H1 (cell line): ENCODE measurements at regions not wholly inside any gene's neighbourhood (a gene's known extent, or its start where the extent isn't known, plus 50 kb on each side); places are given as distances from the start of the nearest gene placed in this dataset.

Experiments
- CTCF ChIA-PET: fragments of 300-600 bp; sonication (Branson Sonifier 250); formaldehyde crosslinking; loops from one replicate; lab custom pipeline; 2021; ENCODE audit not compliant: partially characterized antibody; lab: Charles Lee
- POLR2A ChIA-PET: fragments of 300-600 bp; sonication (Branson Sonifier 250); formaldehyde crosslinking; loops from one replicate; lab custom pipeline; 2021; ENCODE audit warnings: inconsistent platforms; ENCODE audit not compliant: partially characterized antibody; lab: Charles Lee
- DNase-seq, 2 experiments: peaks; one replicate each; pipeline versions ENCODE4 v3.0.0 to v3.0.0-alpha.2; 2010 to 2022; ENCODE audit warnings: low spot score in 2 of 2, low read depth in 1 of 2, mixed read lengths in 1 of 2
- FAIRE-seq: peaks from 2 replicates; lab custom pipeline; 2011; peaks lifted over from hg19 to GRCh38; lab: Jason Lieb, UNC
- H2AFZ ChIP-seq: 2 replicates; pipeline ENCODE4 v1.8.1; 2012; ENCODE audit warnings: low read length, inconsistent platforms
- H2AK5ac ChIP-seq: 2 replicates; pipeline ENCODE4 v1.6.1; 2013; ENCODE audit warnings: low read depth, low read length
- H2BK120ac ChIP-seq: replicated peaks from 2 replicates; pipeline ENCODE3; 2013; ENCODE audit warnings: low read depth, low read length, inconsistent platforms
- H2BK12ac ChIP-seq: 2 replicates; pipeline ENCODE4 v1.6.1; 2013; ENCODE audit warnings: low read depth, low read length
- H2BK15ac ChIP-seq: 2 replicates; pipeline ENCODE4 v1.6.1; 2013; ENCODE audit warnings: low read length
- H2BK20ac ChIP-seq: 2 replicates; pipeline ENCODE4 v1.6.1; 2013; ENCODE audit warnings: low read length
- H2BK5ac ChIP-seq: 2 replicates; pipeline ENCODE4 v1.6.1; 2013; ENCODE audit warnings: low read depth, low read length
- H3K14ac ChIP-seq: 2 replicates; pipeline ENCODE4 v1.6.1; 2013; ENCODE audit warnings: inconsistent platforms; ENCODE audit not compliant: insufficient read length
- H3K18ac ChIP-seq: 2 replicates; pipeline ENCODE4 v1.6.1; 2013; ENCODE audit warnings: low read length; ENCODE audit errors: extremely low read depth
- H3K23ac ChIP-seq: 2 replicates; pipeline ENCODE4 v1.6.1; 2013; ENCODE audit warnings: inconsistent platforms; ENCODE audit not compliant: insufficient read length
- H3K23me2 ChIP-seq: 2 replicates; pipeline ENCODE4 v1.6.1; 2013; ENCODE audit warnings: low read depth, low read length
- H3K27ac ChIP-seq: 2 replicates; pipeline ENCODE4 v1.6.1; 2011; ENCODE audit warnings: low read depth, low read length, inconsistent platforms
- H3K27me3 ChIP-seq, 4 experiments: replicated peaks in 1 of 4; 1 replicate in 1 of 4; 2 replicates in 3 of 4; pipeline versions ENCODE4 v1.6.1 to v1.8.1; 2011 to 2013; ENCODE audit warnings: low read length in 3 of 4, mild to moderate bottlenecking in 3 of 4, inconsistent platforms in 2 of 4, mixed read lengths in 2 of 4, moderate library complexity in 1 of 4; ENCODE audit not compliant: control insufficient read depth in 3 of 4, insufficient read depth in 3 of 4; ENCODE audit errors: extremely low read depth in 1 of 4
- H3K36me3 ChIP-seq, 4 experiments: 2 replicates each; pipeline versions ENCODE4 v1.6.1 to v1.8.1; 2011 to 2013; ENCODE audit warnings: mild to moderate bottlenecking in 4 of 4, low read length in 3 of 4, moderate library complexity in 2 of 4, control low read depth in 1 of 4, inconsistent platforms in 1 of 4; ENCODE audit not compliant: insufficient read depth in 4 of 4, control insufficient read depth in 2 of 4
- H3K4ac ChIP-seq: replicated peaks from 2 replicates; pipeline ENCODE3; 2013; ENCODE audit warnings: low read length, low read depth, mixed read lengths, inconsistent platforms; ENCODE audit not compliant: insufficient read length
- H3K4me1 ChIP-seq, 4 experiments: replicated peaks in 1 of 4; 1 replicate in 1 of 4; 2 replicates in 3 of 4; pipeline versions ENCODE4 v1.6.1 to v1.8.1; 2011 to 2013; ENCODE audit warnings: low read length in 3 of 4, inconsistent platforms in 2 of 4, mixed read lengths in 1 of 4; ENCODE audit not compliant: insufficient read depth in 4 of 4, control insufficient read depth in 3 of 4
- H3K4me2 ChIP-seq, 2 experiments: 2 replicates each; pipeline versions ENCODE4 v1.6.1 to v1.8.1; 2011 to 2013; ENCODE audit warnings: low read depth in 2 of 2, low read length in 2 of 2, control low read depth in 1 of 2, inconsistent platforms in 1 of 2, mild to moderate bottlenecking in 1 of 2; ENCODE audit not compliant: insufficient read depth in 1 of 2
- H3K4me3 ChIP-seq, 4 experiments: fragments of 200-600, 300-600 bp in 1 of 4; sonication (generic), shearing (Covaris generic), sonication (Bioruptor Twin) in 1 of 4; 2 replicates each; pipeline versions ENCODE4 v1.5.1 to v1.8.1; 2011 to 2016; ENCODE audit warnings: low read length in 4 of 4, low read depth in 3 of 4, control low read depth in 2 of 4, inconsistent platforms in 2 of 4, mild to moderate bottlenecking in 2 of 4, mixed read lengths in 1 of 4, moderate library complexity in 1 of 4; ENCODE audit not compliant: insufficient read depth in 2 of 4; ENCODE audit errors: extremely low read depth in 1 of 4
- H3K56ac ChIP-seq: replicated peaks from 2 replicates; pipeline ENCODE3; 2013; ENCODE audit warnings: low read depth, mild to moderate bottlenecking, mixed read lengths, low read length, inconsistent platforms; ENCODE audit not compliant: insufficient read length
- H3K79me1 ChIP-seq: 2 replicates; pipeline ENCODE4 v1.6.1; 2013; ENCODE audit warnings: low read depth, low read length, control low read depth
- H3K79me2 ChIP-seq, 2 experiments: 2 replicates each; pipeline versions ENCODE4 v1.6.1 to v1.8.1; 2012 to 2013; ENCODE audit warnings: low read length in 2 of 2, mild to moderate bottlenecking in 2 of 2, inconsistent platforms in 1 of 2; ENCODE audit not compliant: insufficient read depth in 2 of 2, control insufficient read depth in 1 of 2
- H3K9ac ChIP-seq, 4 experiments: replicated peaks in 1 of 4; 1 replicate in 1 of 4; 2 replicates in 3 of 4; pipeline versions ENCODE4 v1.6.1 to v1.8.1; 2011 to 2013; ENCODE audit warnings: low read depth in 3 of 4, low read length in 3 of 4, control low read depth in 2 of 4, mild to moderate bottlenecking in 2 of 4, moderate library complexity in 2 of 4, inconsistent platforms in 1 of 4; ENCODE audit errors: extremely low read depth in 1 of 4
- H3K9me3 ChIP-seq, 2 experiments: 2 replicates each; pipeline versions ENCODE4 v1.6.1 to v1.8.1; 2012 to 2013; ENCODE audit warnings: mild to moderate bottlenecking in 2 of 2, moderate library complexity in 2 of 2, control low read depth in 1 of 2, inconsistent platforms in 1 of 2, low read depth in 1 of 2, low read length in 1 of 2, mixed read lengths in 1 of 2; ENCODE audit not compliant: insufficient read depth in 2 of 2
- H4K20me1 ChIP-seq, 2 experiments: replicated peaks in 1 of 2; 2 replicates each; pipeline versions ENCODE3 to v1.8.1; 2011 to 2013; ENCODE audit warnings: inconsistent platforms in 2 of 2, low read length in 2 of 2, mild to moderate bottlenecking in 1 of 2; ENCODE audit not compliant: insufficient read depth in 2 of 2, control insufficient read depth in 1 of 2
- H4K5ac ChIP-seq: 2 replicates; pipeline ENCODE4 v1.6.1; 2013; ENCODE audit warnings: low read length, low read depth, mixed read lengths, inconsistent platforms; ENCODE audit not compliant: insufficient read length
- H4K8ac ChIP-seq: 2 replicates; pipeline ENCODE4 v1.8.0; 2013; ENCODE audit warnings: mild to moderate bottlenecking, moderate library complexity, low read length, inconsistent platforms; ENCODE audit not compliant: insufficient read depth; ENCODE audit errors: extremely low read depth
- H4K91ac ChIP-seq: replicated peaks from 2 replicates; pipeline ENCODE3; 2013; ENCODE audit warnings: low read length, mixed read lengths, inconsistent platforms; ENCODE audit not compliant: insufficient read length
- ATF2 ChIP-seq: IDR thresholded peaks from 2 replicates; pipeline ENCODE4 v1.6.1; 2012; ENCODE audit warnings: low read length, inconsistent platforms
- BRCA1 ChIP-seq: IDR thresholded peaks from 2 replicates; pipeline ENCODE4 v1.6.1; 2012; ENCODE audit warnings: low read depth, low read length, improper control_type of control experiment
- EZH2 ChIP-seq: fragments of 200-600 bp; sonication (generic); IDR thresholded peaks from 2 replicates; pipeline ENCODE4 v1.7.1; 2012; ENCODE audit warnings: low read depth, mild to moderate bottlenecking, moderate library complexity, low read length, inconsistent platforms; ENCODE audit not compliant: severe bottlenecking
- KDM5A ChIP-seq: fragments of 200-600 bp; IDR thresholded peaks from 2 replicates; pipeline ENCODE4 v1.7.1; 2012; ENCODE audit warnings: mild to moderate bottlenecking, low read length, inconsistent platforms, mixed read lengths
- RAD21 ChIP-seq, 2 experiments: IDR thresholded peaks in 1 of 2; conservative IDR thresholded peaks in 1 of 2; 2 replicates each; pipeline ENCODE4 v1.6.1; 2011; ENCODE audit warnings: low read depth in 2 of 2, low read length in 2 of 2, improper control_type of control experiment in 1 of 2, inconsistent platforms in 1 of 2, mild to moderate bottlenecking in 1 of 2, moderate library complexity in 1 of 2
- TAF1 ChIP-seq: IDR thresholded peaks from 2 replicates; pipeline ENCODE4 v1.6.1; 2011; ENCODE audit warnings: mild to moderate bottlenecking, low read depth, low read length
- WGBS, 2 experiments: shearing (Covaris generic) in 1 of 2; methylation state at CpG; one replicate each; pipeline versions ENCODE4 v1.1.6 to v1.1.7; 2013 to 2015; ENCODE audit warnings: low lambda C conversion rate in 2 of 2, mixed read lengths in 2 of 2, inconsistent platforms in 1 of 2, low coverage in 1 of 2, missing lambda C conversion rate in 1 of 2; ENCODE audit not compliant: insufficient replicate concordance in 2 of 2, insufficient coverage in 1 of 2, insufficient read length in 1 of 2; ENCODE audit errors: extremely low coverage in 1 of 2, missing lambda C conversion rate in 1 of 2; 5-methylcytosine and 5-hydroxymethylcytosine counted together

GRCh38 chr14:104394409-104394851, 185.1 kb upstream of the C14orf180 start:
- no peak overlapping the region for H4K5ac ChIP-seq
- H3K79me2 ChIP-seq: no peaks in the 10 kb centered on the region
- no peak overlapping the region for H2BK15ac ChIP-seq
- DNase-seq (no peak), FAIRE-seq (no peak)
- H3K14ac ChIP-seq: no peak overlapping the region
- H4K91ac ChIP-seq: peak overlapping the region; percentile 65
- H3K4me3 ChIP-seq: no peak overlapping the region
- no peak overlapping the region for H3K4ac ChIP-seq
- H3K23ac ChIP-seq: no peak overlapping the region
- H3K36me3 ChIP-seq: no peaks in the 10 kb centered on the region
- peak overlapping the region; percentile 60; the same call in 1 of the 2 replicates for H2BK12ac ChIP-seq
- no peak overlapping the region for H2AK5ac ChIP-seq
- H2AFZ ChIP-seq: no peak overlapping the region
- H3K27me3 ChIP-seq: no peaks in the 10 kb centered on the region
- H4K20me1 ChIP-seq: no peaks in the 10 kb centered on the region
- ChIA-PET CTCF (interaction anchor here (0.6 kb wide), 1 partner anchor 170 kb away, joined by 3 read pairs; no protein-coding TSS in a partner anchor), POLR2A (no interaction called here)
- no peak overlapping the region for H4K8ac ChIP-seq
- no peak overlapping the region for H3K4me2 ChIP-seq
- TF ChIP-seq TAF1 (no peak), RAD21 (IDR thresholded peaks at IDR 0.05 in 1 of 2, conservative IDR thresholded peaks at IDR 0.05 in 1 of 2; ENCODE audit: low read depth in 2 of 2, low read length in 2 of 2) (no peak), EZH2 (no peak), ATF2 (no peak), BRCA1 (no peak), KDM5A (no peak)
- no peak overlapping the region for H2BK5ac ChIP-seq
- WGBS, 2 experiments: 80% methylated on average over 8 of the region's 13 CpGs; no CpG with 5 or more reads in 1 of the 2 experiments
- peaks cover 9 to 10% of the 10 kb centered on the region in 2 experiments; a peak in 2 of 4 replicates for H3K9me3 ChIP-seq
- no peaks in the 10 kb centered on the region; the same call in 1 of the 2 replicates for H3K79me1 ChIP-seq
- H3K4me1 ChIP-seq: no peaks in the 10 kb centered on the region
- H3K18ac ChIP-seq: no peak overlapping the region; the same call in 1 of the 2 replicates
- H3K23me2 ChIP-seq: no peaks in the 10 kb centered on the region
- no peak overlapping the region for H3K9ac ChIP-seq
- H2BK20ac ChIP-seq: no peak overlapping the region
- no peak overlapping the region for H2BK120ac ChIP-seq
- H3K27ac ChIP-seq: no peak overlapping the region
- H3K56ac ChIP-seq: no peak overlapping the region
